ENCODE measurements at regions not wholly inside any gene's neighbourhood (a gene's known extent, or its start where the extent isn't known, plus 50 kb on each side); places are given as distances from the start of the nearest gene placed in this dataset.

DNA sequence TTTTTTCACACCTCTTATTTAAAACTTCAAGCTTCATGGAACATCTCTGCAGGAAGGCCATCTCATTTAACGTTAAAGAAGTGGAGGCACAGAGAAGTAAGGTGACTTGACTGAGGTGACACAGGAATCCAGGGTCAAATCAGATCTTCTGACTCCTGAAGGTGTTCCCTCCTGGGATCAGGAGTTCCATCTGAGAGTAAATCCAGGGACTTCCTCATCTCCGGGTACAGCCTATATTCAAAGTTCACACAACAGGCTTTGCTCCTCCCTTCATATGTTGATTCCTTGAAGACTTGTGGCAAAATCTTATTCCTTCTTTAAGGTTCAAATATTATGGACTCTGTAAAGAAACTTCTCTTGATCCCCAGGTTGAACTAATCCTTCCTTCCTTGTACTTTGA lies 313.1 kb upstream of the CLINT1 start:
- TF ChIP-seq EZH2 (IDR thresholded peaks at IDR 0.05; ENCODE audit: low read length): no peak
- TF ChIP-seq, protein P1, sequence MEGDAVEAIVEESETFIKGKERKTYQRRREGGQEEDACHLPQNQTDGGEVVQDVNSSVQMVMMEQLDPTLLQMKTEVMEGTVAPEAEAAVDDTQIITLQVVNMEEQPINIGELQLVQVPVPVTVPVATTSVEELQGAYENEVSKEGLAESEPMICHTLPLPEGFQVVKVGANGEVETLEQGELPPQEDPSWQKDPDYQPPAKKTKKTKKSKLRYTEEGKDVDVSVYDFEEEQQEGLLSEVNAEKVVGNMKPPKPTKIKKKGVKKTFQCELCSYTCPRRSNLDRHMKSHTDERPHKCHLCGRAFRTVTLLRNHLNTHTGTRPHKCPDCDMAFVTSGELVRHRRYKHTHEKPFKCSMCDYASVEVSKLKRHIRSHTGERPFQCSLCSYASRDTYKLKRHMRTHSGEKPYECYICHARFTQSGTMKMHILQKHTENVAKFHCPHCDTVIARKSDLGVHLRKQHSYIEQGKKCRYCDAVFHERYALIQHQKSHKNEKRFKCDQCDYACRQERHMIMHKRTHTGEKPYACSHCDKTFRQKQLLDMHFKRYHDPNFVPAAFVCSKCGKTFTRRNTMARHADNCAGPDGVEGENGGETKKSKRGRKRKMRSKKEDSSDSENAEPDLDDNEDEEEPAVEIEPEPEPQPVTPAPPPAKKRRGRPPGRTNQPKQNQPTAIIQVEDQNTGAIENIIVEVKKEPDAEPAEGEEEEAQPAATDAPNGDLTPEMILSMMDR (optimal IDR thresholded peaks at IDR 0.05 in 1 of 3, IDR thresholded peaks at IDR 0.05 in 1 of 3, conservative IDR thresholded peaks at IDR 0.05 in 1 of 3; ENCODE audit: extremely low read depth in 1 of 3, insufficient read depth in 2 of 3, low read length in 3 of 3): no peak

Measured in keratinocyte (primary cell).